HepG2 (cell line): ENCODE measurements at regions not wholly inside any gene's neighbourhood (a gene's known extent, or its start where the extent isn't known, plus 50 kb on each side); places are given as distances from the start of the nearest gene placed in this dataset.

Source experiments
- ATAC-seq: fragments of 200-7000 bp; cut with Tn5 transposase; 3 replicates; pipeline ENCODE4 v1.9.1; 2020; ENCODE audit warnings: mild to moderate bottlenecking, moderate library complexity
- BruUV-seq: library from RNA; stranded (reverse); fragments of 400-500 nt; replicated peaks from 2 replicates; lab custom pipeline; 2021; lab: Mats Ljungman, UMichigan
- CTCF ChIA-PET: fragments of 300-600 bp; formaldehyde crosslinking; extraction: SDS; loops from one replicate; lab custom pipeline; 2021; ENCODE audit warnings: low total read pairs, inconsistent platforms, low intra/inter-chr PET ratio; lab: Yijun Ruan, JAX
- POLR2A ChIA-PET: fragments of 350-600 bp; sonication (Branson Sonifier 250); formaldehyde crosslinking; loops from one replicate; lab custom pipeline; 2020; ENCODE audit warnings: antibody characterized with exemption, inconsistent platforms; lab: Yijun Ruan, JAX
- DNase-seq: peaks from one replicate; pipeline ENCODE4 v3.0.0-alpha.2; 2015; ENCODE audit warnings: low spot score
- FAIRE-seq: peaks from 3 replicates; lab custom pipeline; 2011; peaks lifted over from hg19 to GRCh38; lab: Jason Lieb, UNC
- H2AFZ ChIP-seq: one replicate; pipeline ENCODE4 v1.6.1; 2011; ENCODE audit warnings: low read length, inconsistent platforms
- H3K27ac ChIP-seq: fragments of 300-600 bp; 3 replicates; pipeline ENCODE4 v1.8.0; 2011; ENCODE audit warnings: mixed run types, mild to moderate bottlenecking, mixed read lengths, low read length, inconsistent platforms; ENCODE audit not compliant: insufficient read depth; ENCODE audit errors: extremely low read length
- H3K27me3 ChIP-seq, 2 experiments: fragments of 200-600 bp in 1 of 2; 2 replicates in 1 of 2; 3 replicates in 1 of 2; pipeline versions ENCODE4 v1.6.0 to v1.8.0; 2011; ENCODE audit warnings: low read length in 2 of 2, mild to moderate bottlenecking in 2 of 2, moderate library complexity in 2 of 2, inconsistent platforms in 1 of 2; ENCODE audit not compliant: insufficient read depth in 2 of 2, control insufficient read depth in 1 of 2
- H3K36me3 ChIP-seq, 2 experiments: fragments of 200-600 bp in 1 of 2; replicated peaks in 1 of 2; 2 replicates in 1 of 2; 3 replicates in 1 of 2; pipeline versions ENCODE4 v1.5.1 to v1.8.0; 2011; ENCODE audit warnings: low read length in 2 of 2, inconsistent platforms in 1 of 2; ENCODE audit not compliant: insufficient read depth in 2 of 2, control insufficient read depth in 1 of 2
- H3K4me1 ChIP-seq: 2 replicates; pipeline ENCODE4 v1.5.1; 2012; ENCODE audit warnings: low read length, inconsistent platforms; ENCODE audit not compliant: insufficient read depth
- H3K4me2 ChIP-seq: 2 replicates; pipeline ENCODE4 v1.6.0; 2011; ENCODE audit warnings: low read depth, low read length, inconsistent platforms
- H3K4me3 ChIP-seq, 3 experiments: fragments of 200-600 bp in 1 of 3; sonication (generic), shearing (Covaris generic) in 1 of 3; replicated peaks in 1 of 3; 2 replicates each; pipeline ENCODE4 v1.5.1; 2011 to 2016; ENCODE audit warnings: low read length in 3 of 3, inconsistent platforms in 2 of 3, low read depth in 2 of 3, mild to moderate bottlenecking in 2 of 3, control low read depth in 1 of 3, mixed read lengths in 1 of 3; ENCODE audit not compliant: insufficient read depth in 1 of 3
- H3K79me2 ChIP-seq: one replicate; pipeline ENCODE4 v1.6.1; 2011; ENCODE audit warnings: low read length, inconsistent platforms; ENCODE audit not compliant: insufficient read depth
- H3K9ac ChIP-seq: 2 replicates; pipeline ENCODE4 v1.6.0; 2011; ENCODE audit warnings: mild to moderate bottlenecking, low read depth, low read length, inconsistent platforms; ENCODE audit not compliant: insufficient read depth
- H3K9me3 ChIP-seq: 2 replicates; pipeline ENCODE4 v1.5.1; 2012; ENCODE audit warnings: mild to moderate bottlenecking, low read length
- H4K20me1 ChIP-seq: 2 replicates; pipeline ENCODE4 v1.6.0; 2011; ENCODE audit warnings: inconsistent platforms, mild to moderate bottlenecking, low read length, moderate library complexity; ENCODE audit not compliant: insufficient read depth
- GLI4 ChIP-seq: sonication (generic); formaldehyde crosslinking; IDR thresholded peaks from 2 replicates; pipeline ENCODE4 v1.5.1; 2020; ENCODE audit warnings: missing genetic modification reagents, mild to moderate bottlenecking, moderate library complexity, borderline replicate concordance
- JUND ChIP-seq: sonication (generic); formaldehyde crosslinking; IDR thresholded peaks from 2 replicates; pipeline ENCODE4 v1.8.0; 2022; ENCODE audit warnings: mild to moderate bottlenecking, missing genetic modification reagents
- PRPF4 ChIP-seq: fragments of 200-400 bp; formaldehyde crosslinking; IDR thresholded peaks from 2 replicates; pipeline ENCODE4 v1.6.1; 2016; ENCODE audit warnings: low read length, low read depth; ENCODE audit not compliant: poor library complexity, severe bottlenecking
- WGBS: methylation state at CpG from one replicate; pipeline ENCODE4 v1.1.6; 2017; ENCODE audit warnings: low lambda C conversion rate; 5-methylcytosine and 5-hydroxymethylcytosine counted together
- in situ Hi-C: cut with HindIII; loops from 2 replicates; pipeline ENCODE4 v1.10.0; 2017; ENCODE audit warnings: low pct_unique_long_range_greater_than_20kb; ENCODE audit not compliant: extremely low pct_ligation_motif_present
- intact Hi-C: fragments of 100-400 bp; cut with micrococcal nuclease; formaldehyde crosslinking; loops from one replicate; pipeline ENCODE4 v1.10.0; 2022; ENCODE audit not compliant: unreplicated experiment
- TF ChIP-seq, protein P1 (sequence below): sonication (generic); formaldehyde crosslinking; IDR thresholded peaks from 2 replicates; pipeline ENCODE4 v1.4.0; 2020; ENCODE audit warnings: missing genetic modification reagents, borderline replicate concordance
- TF ChIP-seq, protein P2 (sequence below): sonication (generic); formaldehyde crosslinking; IDR thresholded peaks from 2 replicates; pipeline ENCODE4 v1.5.0; 2020; ENCODE audit warnings: mild to moderate bottlenecking, missing genetic modification reagents
- TF ChIP-seq, protein P3 (sequence below): sonication (generic); formaldehyde crosslinking; IDR thresholded peaks from 2 replicates; pipeline ENCODE4 v1.4.0; 2020; ENCODE audit warnings: missing genetic modification reagents; ENCODE audit errors: not compliant biosample characterization

DNA sequence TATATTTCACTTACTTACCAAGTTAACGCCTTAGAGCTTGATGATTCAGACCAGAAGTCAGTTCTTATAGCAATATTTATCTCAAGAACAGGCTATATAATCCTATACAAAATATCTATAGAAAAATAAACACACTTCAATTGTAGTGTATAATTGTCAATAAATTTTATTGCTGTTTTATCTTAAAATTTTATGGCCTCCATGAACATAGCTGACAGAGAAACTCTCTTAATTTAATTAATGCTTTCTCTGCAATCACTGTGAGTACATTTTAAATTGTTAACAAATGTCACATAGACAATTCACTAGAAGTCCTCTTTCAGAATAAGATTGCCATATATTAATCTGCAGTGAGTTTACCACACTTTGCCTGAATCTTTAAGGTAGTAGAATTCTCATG, 178.6 kb downstream of the RFPL4B start (continued):
- no peak for TF ChIP-seq PRPF4
- TF ChIP-seq, protein P1, sequence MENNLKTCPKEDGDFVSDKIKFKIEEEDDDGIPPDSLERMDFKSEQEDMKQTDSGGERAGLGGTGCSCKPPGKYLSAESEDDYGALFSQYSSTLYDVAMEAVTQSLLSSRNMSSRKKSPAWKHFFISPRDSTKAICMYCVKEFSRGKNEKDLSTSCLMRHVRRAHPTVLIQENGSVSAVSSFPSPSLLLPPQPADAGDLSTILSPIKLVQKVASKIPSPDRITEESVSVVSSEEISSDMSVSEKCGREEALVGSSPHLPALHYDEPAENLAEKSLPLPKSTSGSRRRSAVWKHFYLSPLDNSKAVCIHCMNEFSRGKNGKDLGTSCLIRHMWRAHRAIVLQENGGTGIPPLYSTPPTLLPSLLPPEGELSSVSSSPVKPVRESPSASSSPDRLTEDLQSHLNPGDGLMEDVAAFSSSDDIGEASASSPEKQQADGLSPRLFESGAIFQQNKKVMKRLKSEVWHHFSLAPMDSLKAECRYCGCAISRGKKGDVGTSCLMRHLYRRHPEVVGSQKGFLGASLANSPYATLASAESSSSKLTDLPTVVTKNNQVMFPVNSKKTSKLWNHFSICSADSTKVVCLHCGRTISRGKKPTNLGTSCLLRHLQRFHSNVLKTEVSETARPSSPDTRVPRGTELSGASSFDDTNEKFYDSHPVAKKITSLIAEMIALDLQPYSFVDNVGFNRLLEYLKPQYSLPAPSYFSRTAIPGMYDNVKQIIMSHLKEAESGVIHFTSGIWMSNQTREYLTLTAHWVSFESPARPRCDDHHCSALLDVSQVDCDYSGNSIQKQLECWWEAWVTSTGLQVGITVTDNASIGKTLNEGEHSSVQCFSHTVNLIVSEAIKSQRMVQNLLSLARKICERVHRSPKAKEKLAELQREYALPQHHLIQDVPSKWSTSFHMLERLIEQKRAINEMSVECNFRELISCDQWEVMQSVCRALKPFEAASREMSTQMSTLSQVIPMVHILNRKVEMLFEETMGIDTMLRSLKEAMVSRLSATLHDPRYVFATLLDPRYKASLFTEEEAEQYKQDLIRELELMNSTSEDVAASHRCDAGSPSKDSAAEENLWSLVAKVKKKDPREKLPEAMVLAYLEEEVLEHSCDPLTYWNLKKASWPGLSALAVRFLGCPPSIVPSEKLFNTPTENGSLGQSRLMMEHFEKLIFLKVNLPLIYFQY (CRISPR knock-in tag): no peak
- TF ChIP-seq, protein P2, sequence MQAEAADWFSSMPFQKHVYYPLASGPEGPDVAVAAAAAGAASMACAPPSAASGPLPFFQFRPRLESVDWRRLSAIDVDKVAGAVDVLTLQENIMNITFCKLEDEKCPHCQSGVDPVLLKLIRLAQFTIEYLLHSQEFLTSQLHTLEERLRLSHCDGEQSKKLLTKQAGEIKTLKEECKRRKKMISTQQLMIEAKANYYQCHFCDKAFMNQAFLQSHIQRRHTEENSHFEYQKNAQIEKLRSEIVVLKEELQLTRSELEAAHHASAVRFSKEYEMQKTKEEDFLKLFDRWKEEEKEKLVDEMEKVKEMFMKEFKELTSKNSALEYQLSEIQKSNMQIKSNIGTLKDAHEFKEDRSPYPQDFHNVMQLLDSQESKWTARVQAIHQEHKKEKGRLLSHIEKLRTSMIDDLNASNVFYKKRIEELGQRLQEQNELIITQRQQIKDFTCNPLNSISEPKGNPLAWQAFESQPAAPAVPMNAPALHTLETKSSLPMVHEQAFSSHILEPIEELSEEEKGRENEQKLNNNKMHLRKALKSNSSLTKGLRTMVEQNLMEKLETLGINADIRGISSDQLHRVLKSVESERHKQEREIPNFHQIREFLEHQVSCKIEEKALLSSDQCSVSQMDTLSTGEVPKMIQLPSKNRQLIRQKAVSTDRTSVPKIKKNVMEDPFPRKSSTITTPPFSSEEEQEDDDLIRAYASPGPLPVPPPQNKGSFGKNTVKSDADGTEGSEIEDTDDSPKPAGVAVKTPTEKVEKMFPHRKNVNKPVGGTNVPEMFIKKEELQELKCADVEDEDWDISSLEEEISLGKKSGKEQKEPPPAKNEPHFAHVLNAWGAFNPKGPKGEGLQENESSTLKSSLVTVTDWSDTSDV (CRISPR knock-in tag): no peak

DNA sequence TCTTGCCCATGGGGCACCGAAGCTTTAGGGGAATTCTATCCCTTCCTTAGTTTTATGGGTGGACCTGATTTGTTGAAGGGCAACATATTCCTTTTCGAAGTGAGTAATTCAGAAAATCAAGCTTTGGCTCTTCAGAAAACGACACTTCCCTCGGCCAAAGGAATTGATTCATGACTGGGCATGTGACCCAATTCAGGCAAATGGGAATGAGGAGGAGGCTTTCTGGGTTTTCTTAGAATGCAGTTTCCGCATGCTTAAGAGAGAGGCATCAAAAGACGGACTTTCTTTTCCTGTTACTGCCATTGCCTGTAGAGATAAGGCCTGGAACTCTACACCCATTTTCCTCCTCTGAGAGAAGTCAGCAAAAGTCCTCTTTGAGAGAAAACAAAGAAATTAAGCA, 179.5 kb downstream of the RFPL4B start:
- no peak for DNase-seq
- WGBS: 13% methylated on average over 6 of the region's 6 CpGs
- Histone ChIP-seq H3K4me2 (no peak overlapping the region), H2AFZ (no peak overlapping the region), H3K36me3 (no peaks in the 10 kb centered on the region), H3K79me2 (no peaks in the 10 kb centered on the region), H3K27ac (no peak overlapping the region), H4K20me1 (no peaks in the 10 kb centered on the region), H3K27me3 (no peaks in the 10 kb centered on the region), H3K4me3 (no peak overlapping the region), H3K4me1 (no peaks in the 10 kb centered on the region), H3K9me3 (no peaks in the 10 kb centered on the region), H3K9ac (no peak overlapping the region)
- CTCF ChIA-PET: no interaction called here
- FAIRE-seq: no peak
- POLR2A ChIA-PET: no interaction called here
- intact Hi-C loops: no loop called here
- in situ Hi-C loops: no loop called here
- BruUV-seq: no TSS peak
- no peak for ATAC-seq
- TF ChIP-seq GLI4 (CRISPR knock-in tag): no peak
- no peak for TF ChIP-seq JUND (CRISPR knock-in tag)
- TF ChIP-seq, protein P3, sequence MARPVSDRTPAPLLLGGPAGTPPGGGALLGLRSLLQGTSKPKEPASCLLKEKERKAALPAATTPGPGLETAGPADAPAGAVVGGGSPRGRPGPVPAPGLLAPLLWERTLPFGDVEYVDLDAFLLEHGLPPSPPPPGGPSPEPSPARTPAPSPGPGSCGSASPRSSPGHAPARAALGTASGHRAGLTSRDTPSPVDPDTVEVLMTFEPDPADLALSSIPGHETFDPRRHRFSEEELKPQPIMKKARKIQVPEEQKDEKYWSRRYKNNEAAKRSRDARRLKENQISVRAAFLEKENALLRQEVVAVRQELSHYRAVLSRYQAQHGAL (CRISPR knock-in tag): no peak
